ENCODE measurements at regions not wholly inside any gene's neighbourhood (a gene's known extent, or its start where the extent isn't known, plus 50 kb on each side); places are given as distances from the start of the nearest gene placed in this dataset.
"Not testable (repeated sequence)": the region's sequence is repeated elsewhere in the genome, so short reads cannot be mapped to it uniquely, and the experiment has no call there.

GRCh38 chr15:22639983-22640382 lies 146.5 kb upstream of the NIPA1 start:
- not testable (repeated sequence) for H3K27ac Mint-ChIP-seq, H3K27me3 Mint-ChIP-seq, H3K9me3 Mint-ChIP-seq, H3K36me3 Mint-ChIP-seq, H3K4me1 Mint-ChIP-seq, H3K4me3 Mint-ChIP-seq

DNA sequence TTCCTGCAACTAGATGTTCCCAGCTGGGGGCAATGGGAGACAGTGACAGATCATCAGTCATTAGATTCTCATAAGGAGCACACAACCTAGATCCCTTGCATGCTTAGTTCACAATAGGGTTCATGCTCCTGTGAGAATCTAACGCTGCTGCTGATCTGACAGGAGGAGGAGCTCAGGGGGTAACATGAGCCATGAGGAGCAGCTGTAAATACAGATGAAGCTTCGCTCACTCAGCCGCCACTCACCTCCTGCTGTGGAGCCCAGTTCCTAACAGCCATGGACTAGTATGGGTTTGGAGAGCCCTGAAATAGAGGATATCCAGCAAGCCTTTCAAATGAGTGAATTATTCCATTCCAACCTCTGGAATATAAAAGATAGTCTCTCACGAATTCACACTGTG lies 137.0 kb upstream of the NIPA1 start:
- not testable (repeated sequence) for H3K4me3 Mint-ChIP-seq, H3K9me3 Mint-ChIP-seq, H3K27ac Mint-ChIP-seq, H3K36me3 Mint-ChIP-seq, H3K27me3 Mint-ChIP-seq, H3K4me1 Mint-ChIP-seq

DNA sequence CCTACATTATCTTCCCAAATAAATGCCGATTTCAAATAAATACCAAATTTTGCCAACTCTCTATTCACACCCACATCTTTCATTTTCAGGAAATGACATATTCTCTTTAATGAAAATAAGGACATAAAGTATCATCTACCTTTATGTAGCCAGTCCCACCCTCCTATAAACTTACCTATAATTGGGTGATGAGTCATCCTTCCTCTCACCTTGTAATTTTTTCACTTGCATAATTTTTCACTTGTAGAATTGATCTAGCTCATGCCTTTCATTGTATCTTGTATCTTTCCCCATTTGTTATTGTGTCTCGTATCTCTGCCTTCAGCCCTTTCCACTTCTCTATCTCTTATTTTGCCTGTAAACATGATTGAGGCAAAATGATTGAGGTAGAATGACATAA lies 135.3 kb upstream of the NIPA1 start:
- not testable (repeated sequence) for H3K36me3 Mint-ChIP-seq, H3K4me3 Mint-ChIP-seq, H3K27ac Mint-ChIP-seq

GRCh38 chr15:22664294-22665058 lies 122.0 kb upstream of the NIPA1 start:
- H3K9me3 Mint-ChIP-seq, H3K27ac Mint-ChIP-seq, H3K36me3 Mint-ChIP-seq, H3K27me3 Mint-ChIP-seq: not testable (repeated sequence)
- H3K4me1 Mint-ChIP-seq, result peaks cover 21% of the 10 kb centered on the region
- peak overlapping the region; percentile 88 for H3K4me3 Mint-ChIP-seq

More for the DNA sequence above, 135.3 kb upstream of the NIPA1 start:
- not testable (repeated sequence) for H3K27me3 Mint-ChIP-seq, H3K4me1 Mint-ChIP-seq, H3K9me3 Mint-ChIP-seq

DNA sequence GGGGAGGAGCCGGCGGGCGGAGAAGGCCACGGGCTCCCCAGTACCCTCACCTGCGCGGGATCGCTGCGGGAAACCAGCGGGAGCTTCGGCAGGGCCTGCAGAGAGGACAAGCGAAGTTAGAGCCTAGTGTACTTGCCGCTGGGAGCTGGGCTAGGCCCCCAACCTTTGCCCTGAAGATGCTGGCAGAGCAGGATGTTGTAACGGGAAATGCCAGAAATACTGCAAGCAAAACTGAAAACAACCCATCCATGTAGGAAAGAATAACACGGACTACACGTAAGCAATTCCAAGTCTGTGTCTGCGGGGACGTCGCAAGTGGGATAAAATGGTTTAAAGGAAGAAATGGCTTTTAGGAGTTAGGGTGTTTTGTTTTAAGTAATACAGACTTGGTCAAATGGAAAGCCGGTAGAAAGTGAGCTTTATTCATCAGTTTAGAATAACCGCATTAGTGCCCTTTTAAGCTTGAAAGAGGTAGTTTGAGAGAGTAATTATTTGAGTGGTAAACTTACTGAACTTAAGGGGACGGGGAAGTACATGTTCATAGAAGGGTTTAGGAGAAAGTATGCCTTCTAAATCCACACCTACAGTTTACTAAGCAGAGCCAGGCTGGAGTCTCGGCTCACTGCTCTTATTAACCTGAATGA lies 121.3 kb upstream of the NIPA1 start:
- peaks cover 21% of the 10 kb centered on the region for H3K4me1 Mint-ChIP-seq
- peak overlapping the region; percentile 88 for H3K27ac Mint-ChIP-seq
- H3K36me3 Mint-ChIP-seq, H3K9me3 Mint-ChIP-seq, H3K27me3 Mint-ChIP-seq: not testable (repeated sequence)
- peak overlapping the region; percentile 88 for H3K4me3 Mint-ChIP-seq

DNA sequence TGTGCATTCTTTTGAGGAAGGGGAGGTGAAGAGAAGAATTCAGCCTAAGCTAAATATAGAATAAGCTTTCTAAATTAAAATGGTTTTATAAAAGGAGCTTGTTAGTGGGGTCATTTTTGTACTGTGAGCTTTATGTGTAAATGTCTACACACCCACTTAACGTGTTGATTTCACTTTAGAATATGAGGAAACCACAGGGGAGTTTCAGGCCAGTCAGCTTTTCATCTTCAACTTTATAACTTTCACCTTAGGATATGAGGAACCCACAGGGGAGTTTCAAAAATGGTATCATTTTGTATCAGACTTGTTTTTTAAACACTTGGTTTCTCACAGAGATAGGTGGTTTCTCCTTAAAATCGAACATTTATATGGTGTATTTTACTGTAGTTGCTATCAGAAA lies 120.7 kb upstream of the NIPA1 start:
- not testable (repeated sequence) for H3K9me3 Mint-ChIP-seq, H3K36me3 Mint-ChIP-seq, H3K27me3 Mint-ChIP-seq
- H3K27ac Mint-ChIP-seq, result peak overlapping the region; percentile 88
- peak overlapping the region; percentile 88 for H3K4me3 Mint-ChIP-seq
- peaks cover 21% of the 10 kb centered on the region for H3K4me1 Mint-ChIP-seq

GRCh38 chr15:22684786-22685185 lies 101.7 kb upstream of the NIPA1 start:
- not testable (repeated sequence) for H3K4me1 Mint-ChIP-seq, H3K4me3 Mint-ChIP-seq, H3K27ac Mint-ChIP-seq, H3K36me3 Mint-ChIP-seq, H3K27me3 Mint-ChIP-seq, H3K9me3 Mint-ChIP-seq

- not testable (repeated sequence) for H3K9me3 Mint-ChIP-seq, H3K27me3 Mint-ChIP-seq, H3K36me3 Mint-ChIP-seq, H3K27ac Mint-ChIP-seq, H3K4me1 Mint-ChIP-seq, H3K4me3 Mint-ChIP-seq
Measured at GRCh38 chr15:22699881-22700280, 86.6 kb upstream of the NIPA1 start.

DNA sequence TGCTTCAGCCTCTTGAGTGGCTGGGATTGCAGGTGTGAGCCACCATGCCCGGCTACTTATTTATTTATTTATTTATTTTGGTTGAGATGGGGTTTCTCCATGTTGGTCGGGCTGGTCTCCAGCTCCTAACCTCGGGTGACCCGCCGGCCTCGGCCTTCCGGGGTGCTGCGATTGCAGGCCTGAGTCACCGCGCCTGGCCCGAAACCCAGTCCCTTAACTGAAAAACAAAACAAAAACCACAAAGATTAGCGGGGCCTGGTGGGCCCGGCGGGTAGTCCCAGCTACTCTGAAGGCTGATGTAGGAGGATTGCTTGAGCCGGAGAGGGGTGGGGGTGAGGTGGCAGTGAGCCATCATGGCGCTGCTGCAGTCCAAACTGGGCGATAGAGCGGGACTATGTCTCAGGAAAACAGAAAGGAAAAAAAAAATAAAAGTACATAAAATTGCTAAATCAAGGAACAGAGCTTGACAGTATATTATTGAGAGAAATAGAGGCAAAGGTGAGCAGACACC lies 75.6 kb upstream of the NIPA1 start:
- H3K27me3 Mint-ChIP-seq, result peaks cover 15% of the 10 kb centered on the region
- not testable (repeated sequence) for H3K27ac Mint-ChIP-seq, H3K9me3 Mint-ChIP-seq, H3K4me3 Mint-ChIP-seq, H3K36me3 Mint-ChIP-seq, H3K4me1 Mint-ChIP-seq

GRCh38 chr15:22713933-22714332 lies 72.5 kb upstream of the NIPA1 start:
- Mint-ChIP-seq H3K27me3 (peaks cover 23% of the 10 kb centered on the region), H3K4me3 (peak overlapping the region; percentile 67)
- H3K4me1 Mint-ChIP-seq, H3K27ac Mint-ChIP-seq, H3K9me3 Mint-ChIP-seq, H3K36me3 Mint-ChIP-seq: not testable (repeated sequence)

- Mint-ChIP-seq H3K4me3 (peak overlapping the region; percentile 67), H3K27me3 (peaks cover 25% of the 10 kb centered on the region)
- H3K4me1 Mint-ChIP-seq, H3K27ac Mint-ChIP-seq, H3K36me3 Mint-ChIP-seq, H3K9me3 Mint-ChIP-seq: not testable (repeated sequence)
Measured at GRCh38 chr15:22714358-22715132, 71.9 kb upstream of the NIPA1 start.

- not testable (repeated sequence) for H3K4me1 Mint-ChIP-seq, H3K27ac Mint-ChIP-seq, H3K9me3 Mint-ChIP-seq, H3K36me3 Mint-ChIP-seq
- Mint-ChIP-seq H3K4me3 (peak overlapping the region; percentile 30), H3K27me3 (peaks cover 25% of the 10 kb centered on the region)
Measured at GRCh38 chr15:22715133-22715845, 71.2 kb upstream of the NIPA1 start.

DNA sequence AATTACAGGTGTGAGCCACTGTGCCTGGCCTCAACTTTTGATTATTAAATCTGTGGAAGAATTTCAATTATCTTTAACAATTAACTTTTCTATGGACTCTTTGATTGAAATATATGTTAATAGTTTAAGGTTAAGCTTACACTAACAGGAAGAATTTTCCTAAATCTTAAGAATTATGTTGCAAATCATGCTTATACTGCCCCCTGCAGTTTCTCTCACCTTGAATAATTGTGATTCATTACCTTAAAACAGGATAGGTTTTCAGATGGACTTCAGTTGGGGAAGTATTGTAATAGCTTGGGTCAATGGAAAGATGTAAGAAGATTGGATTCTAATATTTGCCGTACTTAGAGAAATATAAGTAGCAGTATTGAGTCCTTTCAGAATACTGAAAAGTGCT lies 66.5 kb upstream of the NIPA1 start:
- H3K9me3 Mint-ChIP-seq, H3K4me1 Mint-ChIP-seq, H3K4me3 Mint-ChIP-seq, H3K36me3 Mint-ChIP-seq, H3K27ac Mint-ChIP-seq: not testable (repeated sequence)
- H3K27me3 Mint-ChIP-seq, result peaks cover 21% of the 10 kb centered on the region

DNA sequence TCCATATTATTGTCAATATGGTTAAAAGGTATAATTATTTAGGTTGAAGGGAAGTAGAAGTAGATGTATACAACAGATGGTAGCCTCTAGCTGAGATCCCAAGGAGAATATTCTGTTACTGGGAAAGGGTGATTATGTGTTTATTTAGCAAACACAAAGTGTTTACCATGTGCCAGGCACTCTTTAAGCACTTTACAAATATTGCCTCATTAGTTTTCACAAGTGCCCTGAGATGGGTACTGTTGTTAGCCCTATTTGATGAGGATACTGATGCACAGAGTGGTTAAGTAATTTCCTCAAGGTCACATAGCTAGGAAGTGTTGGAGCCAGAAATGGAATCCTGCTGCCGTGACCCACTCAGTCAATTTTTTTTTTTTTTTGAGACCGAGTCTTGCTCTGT lies 60.3 kb upstream of the NIPA1 start:
- H3K9me3 Mint-ChIP-seq, H3K27ac Mint-ChIP-seq, H3K27me3 Mint-ChIP-seq, H3K4me1 Mint-ChIP-seq, H3K4me3 Mint-ChIP-seq, H3K36me3 Mint-ChIP-seq: not testable (repeated sequence)

- not testable (repeated sequence) for H3K9me3 Mint-ChIP-seq, H3K36me3 Mint-ChIP-seq, H3K4me3 Mint-ChIP-seq, H3K27me3 Mint-ChIP-seq, H3K27ac Mint-ChIP-seq
- H3K4me1 Mint-ChIP-seq, result peaks cover 12% of the 10 kb centered on the region
Measured at GRCh38 chr15:22735067-22735466, 51.4 kb upstream of the NIPA1 start.

DNA sequence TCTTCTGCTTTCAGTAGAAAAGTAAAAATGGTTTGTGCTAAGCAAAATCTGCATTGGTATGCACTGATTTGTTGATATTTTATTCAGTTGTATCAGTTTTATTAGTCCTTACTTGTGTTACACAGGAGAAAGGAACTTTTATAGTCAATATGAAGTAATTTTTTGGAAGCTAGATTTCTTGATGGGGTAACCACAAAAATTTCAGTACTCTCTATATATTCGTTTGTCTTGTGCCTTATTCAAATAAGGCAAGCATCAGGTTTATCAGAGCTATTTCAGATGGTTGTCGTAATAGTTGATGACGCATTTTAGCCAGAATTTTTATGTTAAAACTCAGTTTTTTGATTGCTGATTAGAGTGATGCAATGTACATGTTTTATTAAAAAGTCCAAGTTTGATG lies 50.7 kb upstream of the NIPA1 start:
- H3K36me3 Mint-ChIP-seq, result no peaks in the 10 kb centered on the region
- H3K4me3 Mint-ChIP-seq, result no peak overlapping the region
- peaks cover 15% of the 10 kb centered on the region for H3K4me1 Mint-ChIP-seq
- H3K27me3 Mint-ChIP-seq, result peaks cover 7% of the 10 kb centered on the region
- H3K9me3 Mint-ChIP-seq, result no peaks in the 10 kb centered on the region
- no peak overlapping the region for H3K27ac Mint-ChIP-seq
